Glutamatergic neuron (in vitro differentiated cells): ENCODE measurements at regions not wholly inside any gene's neighbourhood (a gene's known extent, or its start where the extent isn't known, plus 50 kb on each side); places are given as distances from the start of the nearest gene placed in this dataset.

ENCODE experiments used
- DNase-seq: peaks from one replicate; pipeline ENCODE4 v3.0.0; 2022
- H3K27ac Mint-ChIP-seq: one replicate; pipeline ENCODE4 v1.8.0; 2020; ENCODE audit warnings: mild to moderate bottlenecking, mixed read lengths, inconsistent platforms; ENCODE audit not compliant: unreplicated experiment
- H3K27me3 Mint-ChIP-seq: one replicate; pipeline ENCODE4 v1.8.0; 2020; ENCODE audit warnings: mild to moderate bottlenecking, moderate library complexity, mixed read lengths, inconsistent platforms; ENCODE audit not compliant: unreplicated experiment
- H3K36me3 Mint-ChIP-seq: one replicate; pipeline ENCODE4 v1.8.0; 2020; ENCODE audit warnings: mild to moderate bottlenecking, mixed read lengths, inconsistent platforms; ENCODE audit not compliant: unreplicated experiment
- H3K4me1 Mint-ChIP-seq: one replicate; pipeline ENCODE4 v1.8.0; 2020; ENCODE audit warnings: mild to moderate bottlenecking, low read depth, mixed read lengths, inconsistent platforms; ENCODE audit not compliant: unreplicated experiment
- H3K4me3 Mint-ChIP-seq: one replicate; pipeline ENCODE4 v1.8.0; 2020; ENCODE audit warnings: mild to moderate bottlenecking, mixed read lengths, inconsistent platforms; ENCODE audit not compliant: unreplicated experiment
- H3K9me3 Mint-ChIP-seq: one replicate; pipeline ENCODE4 v1.8.0; 2020; ENCODE audit warnings: mild to moderate bottlenecking, moderate library complexity, mixed read lengths, inconsistent platforms; ENCODE audit not compliant: unreplicated experiment
- TF ChIP-seq, protein P1 (sequence below): fragments of 200-600 bp; sonication (generic); IDR thresholded peaks from one replicate; pipeline ENCODE4 v1.5.0; 2021; ENCODE audit not compliant: partially characterized antibody, unreplicated experiment

DNA sequence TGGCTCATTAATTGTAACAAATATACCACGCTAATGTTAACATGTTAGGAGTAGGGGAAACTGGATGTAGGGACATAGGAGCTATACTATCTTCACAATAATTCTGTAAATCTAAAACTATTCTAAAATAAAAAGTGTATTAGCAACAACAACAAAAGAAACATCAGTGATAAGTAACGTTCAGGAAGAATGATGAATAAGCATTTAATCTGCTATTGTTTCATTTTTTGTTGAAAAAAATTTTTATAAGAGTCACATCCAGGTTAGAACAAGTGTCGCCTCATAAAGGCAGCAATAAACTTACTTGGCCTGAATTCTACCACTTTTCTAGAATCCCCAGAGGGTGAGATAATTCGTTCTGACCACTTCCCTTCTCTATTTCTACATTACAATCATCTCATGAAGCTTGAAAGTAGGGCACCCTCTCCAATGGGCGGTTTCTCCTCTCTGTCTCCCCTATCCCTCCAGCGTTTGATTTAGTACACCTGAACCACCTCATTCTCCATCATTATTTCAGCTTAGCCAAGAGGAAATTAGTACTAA lies 253.1 kb upstream of the IPO5 start:
- TF ChIP-seq, protein P1, sequence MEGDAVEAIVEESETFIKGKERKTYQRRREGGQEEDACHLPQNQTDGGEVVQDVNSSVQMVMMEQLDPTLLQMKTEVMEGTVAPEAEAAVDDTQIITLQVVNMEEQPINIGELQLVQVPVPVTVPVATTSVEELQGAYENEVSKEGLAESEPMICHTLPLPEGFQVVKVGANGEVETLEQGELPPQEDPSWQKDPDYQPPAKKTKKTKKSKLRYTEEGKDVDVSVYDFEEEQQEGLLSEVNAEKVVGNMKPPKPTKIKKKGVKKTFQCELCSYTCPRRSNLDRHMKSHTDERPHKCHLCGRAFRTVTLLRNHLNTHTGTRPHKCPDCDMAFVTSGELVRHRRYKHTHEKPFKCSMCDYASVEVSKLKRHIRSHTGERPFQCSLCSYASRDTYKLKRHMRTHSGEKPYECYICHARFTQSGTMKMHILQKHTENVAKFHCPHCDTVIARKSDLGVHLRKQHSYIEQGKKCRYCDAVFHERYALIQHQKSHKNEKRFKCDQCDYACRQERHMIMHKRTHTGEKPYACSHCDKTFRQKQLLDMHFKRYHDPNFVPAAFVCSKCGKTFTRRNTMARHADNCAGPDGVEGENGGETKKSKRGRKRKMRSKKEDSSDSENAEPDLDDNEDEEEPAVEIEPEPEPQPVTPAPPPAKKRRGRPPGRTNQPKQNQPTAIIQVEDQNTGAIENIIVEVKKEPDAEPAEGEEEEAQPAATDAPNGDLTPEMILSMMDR: no peak
- Mint-ChIP-seq H3K27me3 (no peaks in the 10 kb centered on the region), H3K4me3 (no peak overlapping the region), H3K4me1 (peaks cover 4% of the 10 kb centered on the region), H3K36me3 (no peaks in the 10 kb centered on the region), H3K9me3 (no peaks in the 10 kb centered on the region), H3K27ac (no peak overlapping the region)
- no peak for DNase-seq

DNA sequence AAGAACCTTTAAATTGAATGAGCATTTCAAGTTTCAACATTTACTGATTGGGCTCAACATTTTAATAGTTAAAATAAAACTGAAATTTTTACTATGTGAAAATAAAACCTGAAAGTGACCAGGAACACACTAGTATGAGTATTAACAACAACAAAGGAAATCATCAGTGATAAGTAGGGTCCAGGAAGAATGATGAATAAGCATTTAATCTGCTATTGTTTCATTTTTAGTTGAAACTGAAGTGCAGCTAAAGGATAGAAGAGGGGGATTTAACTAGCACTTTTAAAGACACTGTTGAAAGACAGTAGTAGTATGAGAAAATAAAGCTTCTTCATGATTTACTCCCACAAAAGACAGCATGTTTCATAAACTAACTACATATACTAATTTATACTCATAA lies 250.9 kb upstream of the IPO5 start:
- Mint-ChIP-seq H3K4me3 (no peak overlapping the region), H3K27ac (no peak overlapping the region), H3K4me1 (no peaks in the 10 kb centered on the region), H3K27me3 (no peaks in the 10 kb centered on the region), H3K36me3 (no peaks in the 10 kb centered on the region), H3K9me3 (no peaks in the 10 kb centered on the region)
- DNase-seq: no peak
- TF ChIP-seq, protein P1: no peak

DNA sequence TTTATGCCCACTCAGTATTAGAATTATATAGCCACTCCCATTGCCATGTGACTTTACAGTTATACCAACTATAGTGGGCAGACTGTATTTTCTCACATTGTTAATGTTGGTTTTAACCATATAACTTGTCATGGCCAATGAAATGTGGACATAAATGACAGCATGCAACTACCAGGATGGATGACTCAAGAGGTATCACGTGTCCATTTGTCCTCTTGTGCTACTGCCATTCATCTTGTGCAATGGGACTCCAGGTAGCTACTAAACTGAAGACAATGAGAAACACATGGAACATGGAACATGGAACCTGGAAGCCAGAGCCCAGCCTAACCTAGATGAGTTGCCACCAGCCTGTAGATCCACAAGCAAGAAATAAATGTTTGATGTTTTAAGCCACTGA lies 242.7 kb upstream of the IPO5 start:
- Mint-ChIP-seq H3K9me3 (no peaks in the 10 kb centered on the region), H3K27me3 (peaks cover 1% of the 10 kb centered on the region), H3K4me1 (no peaks in the 10 kb centered on the region), H3K4me3 (no peak overlapping the region), H3K36me3 (no peaks in the 10 kb centered on the region), H3K27ac (no peak overlapping the region)
- no peak for DNase-seq
- TF ChIP-seq, protein P1: no peak

DNA sequence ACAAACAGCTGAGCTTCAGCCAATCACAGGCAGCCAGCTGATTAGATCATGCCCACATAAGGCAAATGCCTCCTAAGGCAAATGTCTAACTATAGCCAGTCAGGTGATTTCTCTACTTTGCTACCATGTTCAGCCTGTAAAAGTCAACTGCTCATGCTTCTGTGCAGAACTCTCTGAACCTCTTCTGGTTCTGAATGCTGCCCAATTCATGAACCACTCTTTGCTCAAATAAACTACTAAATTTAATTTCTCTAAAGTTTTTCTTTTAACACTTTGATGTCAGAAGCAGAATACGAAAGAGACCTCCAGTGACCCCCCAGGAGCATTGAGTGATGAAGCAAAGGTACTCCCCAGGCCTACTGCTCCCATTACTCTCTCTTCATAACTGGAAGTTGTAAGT lies 240.7 kb upstream of the IPO5 start:
- H3K4me3 Mint-ChIP-seq: no peak overlapping the region
- TF ChIP-seq, protein P1: no peak
- no peaks in the 10 kb centered on the region for H3K4me1 Mint-ChIP-seq
- DNase-seq: no peak
- no peak overlapping the region for H3K27ac Mint-ChIP-seq
- peaks cover 1% of the 10 kb centered on the region for H3K27me3 Mint-ChIP-seq
- no peaks in the 10 kb centered on the region for H3K36me3 Mint-ChIP-seq
- no peaks in the 10 kb centered on the region for H3K9me3 Mint-ChIP-seq

DNA sequence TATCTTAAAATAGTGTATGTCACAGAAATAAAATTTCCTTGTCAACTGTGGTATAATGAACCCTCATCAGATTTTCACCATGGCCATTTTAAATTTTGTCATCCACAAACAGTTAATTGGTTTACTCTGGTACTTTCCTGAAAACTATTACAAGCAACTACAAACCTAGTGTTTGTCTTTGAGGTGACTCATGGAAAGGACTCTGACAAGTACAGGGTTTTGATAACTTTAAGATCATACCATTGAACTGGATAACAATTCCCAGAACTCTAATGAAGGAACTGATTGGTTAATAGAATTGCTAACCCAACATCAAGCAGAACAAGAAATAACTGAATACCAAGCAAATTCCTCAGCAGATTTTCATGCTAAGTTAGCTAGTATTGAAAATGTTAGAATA lies 237.7 kb upstream of the IPO5 start:
- no peaks in the 10 kb centered on the region for H3K4me1 Mint-ChIP-seq
- TF ChIP-seq, protein P1: no peak
- H3K27ac Mint-ChIP-seq: no peak overlapping the region
- no peaks in the 10 kb centered on the region for H3K27me3 Mint-ChIP-seq
- no peak for DNase-seq
- H3K4me3 Mint-ChIP-seq: no peak overlapping the region
- H3K9me3 Mint-ChIP-seq: no peaks in the 10 kb centered on the region
- no peaks in the 10 kb centered on the region for H3K36me3 Mint-ChIP-seq
